OCI-LY7 (cell line): ENCODE measurements at regions not wholly inside any gene's neighbourhood (a gene's known extent, or its start where the extent isn't known, plus 50 kb on each side); places are given as distances from the start of the nearest gene placed in this dataset.

Source experiments
- BruUV-seq: library from RNA; stranded (reverse); fragments of 400-500 nt; replicated peaks from 2 replicates; lab custom pipeline; 2021; lab: Mats Ljungman, UMichigan
- CTCF ChIA-PET: fragments of 300-600 bp; sonication (Branson Sonifier 250); formaldehyde crosslinking; loops from one replicate; lab custom pipeline; 2022; ENCODE audit warnings: antibody characterized with exemption; ENCODE audit not compliant: unreplicated experiment; lab: Charles Lee
- POLR2A ChIA-PET: fragments of 300-600 bp; sonication (Branson Sonifier 250); formaldehyde crosslinking; loops from one replicate; lab custom pipeline; 2022; ENCODE audit warnings: antibody characterized with exemption; lab: Charles Lee
- DNase-seq: peaks from one replicate; pipeline ENCODE4 v3.0.0-alpha.2; 2015; ENCODE audit warnings: low spot score
- H2AFZ ChIP-seq: fragments of 200-600 bp; sonication (generic), shearing (Covaris generic); 2 replicates; pipeline ENCODE4 v1.6.1; 2014; ENCODE audit warnings: mild to moderate bottlenecking, antibody characterized with exemption, low read length, moderate library complexity
- H3K27ac ChIP-seq: fragments of 200-600 bp; sonication (generic); 2 replicates; pipeline ENCODE4 v1.5.1; 2014; ENCODE audit warnings: mixed run types, low read depth, mild to moderate bottlenecking, moderate library complexity, low read length, inconsistent platforms; ENCODE audit not compliant: poor library complexity, severe bottlenecking
- H3K36me3 ChIP-seq: fragments of 200-600 bp; sonication (generic); 2 replicates; pipeline ENCODE4 v1.6.1; 2014; ENCODE audit warnings: mild to moderate bottlenecking, antibody characterized with exemption, low read length, moderate library complexity, mixed read lengths; ENCODE audit not compliant: insufficient read depth
- H3K4me1 ChIP-seq: fragments of 200-600 bp; sonication (generic); 2 replicates; pipeline ENCODE4 v1.5.1; 2014; ENCODE audit warnings: mild to moderate bottlenecking, low read length; ENCODE audit not compliant: insufficient read depth, poor library complexity, severe bottlenecking
- H3K4me2 ChIP-seq: fragments of 200-600 bp; sonication (generic); 2 replicates; pipeline ENCODE4 v1.6.1; 2014; ENCODE audit warnings: mild to moderate bottlenecking, low read length
- H3K4me3 ChIP-seq: fragments of 200-600 bp; sonication (generic); 2 replicates; pipeline ENCODE4 v1.5.1; 2014; ENCODE audit warnings: mild to moderate bottlenecking, low read depth, low read length; ENCODE audit not compliant: poor library complexity, severe bottlenecking
- H3K79me2 ChIP-seq: fragments of 200-600 bp; sonication (generic); 2 replicates; pipeline ENCODE4 v1.6.1; 2016; ENCODE audit warnings: low read depth, mild to moderate bottlenecking, low read length, moderate library complexity, mixed read lengths; ENCODE audit not compliant: insufficient read depth
- H3K9me2 ChIP-seq: fragments of 200-600 bp; sonication (generic); 2 replicates; pipeline ENCODE4 v1.6.1; 2016; ENCODE audit warnings: mild to moderate bottlenecking, low read length, mixed read lengths; ENCODE audit not compliant: insufficient read depth
- H3K9me3 ChIP-seq: fragments of 200-600 bp; sonication (generic); 2 replicates; pipeline ENCODE4 v1.6.1; 2014; ENCODE audit warnings: mild to moderate bottlenecking, mixed run types, low read length, mixed read lengths
- H4K20me1 ChIP-seq: fragments of 200-600 bp; sonication (generic); 2 replicates; pipeline ENCODE4 v1.6.1; 2014; ENCODE audit warnings: mild to moderate bottlenecking, antibody characterized with exemption, low read length, moderate library complexity, mixed read lengths; ENCODE audit not compliant: insufficient read depth
- CTCF ChIP-seq: fragments of 200-600 bp; sonication (generic); conservative IDR thresholded peaks from 2 replicates; pipeline ENCODE4 v1.5.1; 2014; ENCODE audit warnings: mild to moderate bottlenecking, antibody characterized with exemption, low read length, moderate library complexity, mixed read lengths
- EZH2phosphoT487 ChIP-seq: fragments of 200-600 bp; sonication (generic); IDR thresholded peaks from 2 replicates; pipeline ENCODE4 v1.6.1; 2018; ENCODE audit warnings: low read depth, borderline replicate concordance, mild to moderate bottlenecking, mixed run types, antibody characterized with exemption, low read length, moderate library complexity, mixed read lengths
- intact Hi-C: fragments of 100-400 bp; cut with micrococcal nuclease; formaldehyde crosslinking; loops from one replicate; pipeline ENCODE4 v1.10.0; 2022; ENCODE audit not compliant: unreplicated experiment

DNA sequence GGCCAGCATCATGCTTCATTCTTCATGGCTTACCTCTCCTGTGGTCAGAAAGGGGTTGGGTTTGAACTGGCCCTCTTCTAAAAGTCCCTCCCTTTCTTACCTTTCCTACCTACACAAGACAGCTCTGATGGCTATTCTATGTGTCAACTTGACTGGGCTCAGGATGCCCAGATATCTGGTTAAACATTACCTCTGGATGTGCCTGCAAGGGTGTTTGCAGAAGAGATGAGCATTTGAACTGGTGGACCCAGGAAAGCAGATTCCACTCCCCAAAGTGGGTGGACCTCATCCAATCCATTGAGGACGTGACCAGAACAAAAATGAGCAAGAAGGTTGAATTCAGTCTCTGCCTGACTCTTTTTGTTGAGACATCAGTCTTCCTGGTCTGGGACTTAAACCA is 79.0 kb upstream of the TCF7L2 start:
- Histone ChIP-seq H3K4me3 (no peak overlapping the region), H3K9me2 (no peaks in the 10 kb centered on the region), H3K36me3 (no peaks in the 10 kb centered on the region), H4K20me1 (no peaks in the 10 kb centered on the region), H3K9me3 (peaks cover 4% of the 10 kb centered on the region; the same call in 1 of the 2 replicates), H3K79me2 (no peaks in the 10 kb centered on the region), H2AFZ (no peak overlapping the region), H3K4me2 (no peak overlapping the region), H3K27ac (no peak overlapping the region), H3K4me1 (no peaks in the 10 kb centered on the region)
- ChIA-PET CTCF (no interaction called here), POLR2A (no interaction called here)
- TF ChIP-seq CTCF: no peak
- no peak for TF ChIP-seq EZH2phosphoT487
- DNase-seq: no peak
- no TSS peak for BruUV-seq
- intact Hi-C loops: no loop called here

DNA sequence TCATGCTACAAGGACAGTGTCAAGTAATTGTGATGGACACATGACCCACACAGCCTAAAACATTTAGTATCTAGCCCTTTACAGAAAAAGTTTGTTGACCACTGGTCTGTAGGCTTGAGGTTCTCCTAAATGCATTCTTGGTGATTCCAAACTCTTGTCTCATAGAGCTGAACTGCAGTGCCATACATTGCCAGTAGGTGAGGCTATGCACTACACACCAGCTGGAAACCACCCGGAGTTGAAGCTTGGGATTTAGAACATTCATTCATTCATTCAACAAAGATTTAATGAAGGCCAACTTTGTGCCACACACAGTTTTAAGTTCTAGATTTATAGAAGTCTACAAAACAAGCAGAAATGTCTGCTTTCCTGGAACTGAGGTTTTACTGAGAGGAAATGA is 77.3 kb upstream of the TCF7L2 start:
- no peaks in the 10 kb centered on the region for H3K9me2 ChIP-seq
- H4K20me1 ChIP-seq: no peaks in the 10 kb centered on the region
- H3K36me3 ChIP-seq: no peaks in the 10 kb centered on the region
- H3K27ac ChIP-seq: no peak overlapping the region
- intact Hi-C loops: no loop called here
- no peak for DNase-seq
- H2AFZ ChIP-seq: no peak overlapping the region
- H3K4me1 ChIP-seq: no peaks in the 10 kb centered on the region
- H3K4me2 ChIP-seq: no peak overlapping the region
- no peak overlapping the region for H3K4me3 ChIP-seq
- TF ChIP-seq EZH2phosphoT487 (no peak), CTCF (peak; percentile 66)
- ChIA-PET POLR2A (interaction anchor here (1.7 kb wide), 1 partner anchor 10 kb away, joined by 5 read pairs; no protein-coding TSS in a partner anchor), CTCF (no interaction called here)
- H3K9me3 ChIP-seq: peaks cover 4% of the 10 kb centered on the region; the same call in 1 of the 2 replicates
- H3K79me2 ChIP-seq: no peaks in the 10 kb centered on the region
- no TSS peak for BruUV-seq

DNA sequence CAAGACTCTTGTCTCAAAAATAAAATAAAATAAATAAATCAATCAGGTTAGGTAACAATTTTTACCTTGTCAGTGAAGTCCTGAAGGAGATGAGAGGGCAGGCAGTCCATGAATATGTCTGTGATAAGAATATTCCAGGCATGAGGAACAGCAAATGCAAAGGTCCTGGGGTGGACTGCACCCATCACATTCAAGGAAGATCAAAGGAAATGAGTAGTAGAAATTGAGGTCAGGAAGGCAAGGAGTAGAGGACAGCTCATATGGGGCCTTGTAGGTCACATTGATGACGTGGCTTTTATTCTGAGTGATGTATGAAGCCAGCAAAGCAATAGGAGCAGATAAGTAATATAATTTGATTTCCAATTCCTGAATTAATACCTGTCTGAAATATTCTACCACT is 76.5 kb upstream of the TCF7L2 start:
- no peaks in the 10 kb centered on the region for H4K20me1 ChIP-seq
- intact Hi-C loops: no loop called here
- CTCF ChIA-PET: no interaction called here

More for the DNA sequence above, 76.5 kb upstream of the TCF7L2 start:
- Histone ChIP-seq H3K4me3 (no peak overlapping the region), H3K27ac (no peak overlapping the region), H3K4me2 (no peak overlapping the region), H3K79me2 (no peaks in the 10 kb centered on the region), H3K9me3 (peaks cover 4% of the 10 kb centered on the region; the same call in 1 of the 2 replicates), H3K4me1 (no peaks in the 10 kb centered on the region), H3K9me2 (no peaks in the 10 kb centered on the region), H3K36me3 (no peaks in the 10 kb centered on the region), H2AFZ (no peak overlapping the region)
- POLR2A ChIA-PET: interaction anchor here (1.7 kb wide), 1 partner anchor 9 kb away, joined by 5 read pairs; no protein-coding TSS in a partner anchor
- BruUV-seq: no TSS peak
- DNase-seq: no peak
- no peak for TF ChIP-seq CTCF
- TF ChIP-seq EZH2phosphoT487: no peak
